ENCODE measurements at regions not wholly inside any gene's neighbourhood (a gene's known extent, or its start where the extent isn't known, plus 50 kb on each side); places are given as distances from the start of the nearest gene placed in this dataset.
A peak's percentile ranks its signal among the peaks of the same experiment; 100 is the strongest.

DNA sequence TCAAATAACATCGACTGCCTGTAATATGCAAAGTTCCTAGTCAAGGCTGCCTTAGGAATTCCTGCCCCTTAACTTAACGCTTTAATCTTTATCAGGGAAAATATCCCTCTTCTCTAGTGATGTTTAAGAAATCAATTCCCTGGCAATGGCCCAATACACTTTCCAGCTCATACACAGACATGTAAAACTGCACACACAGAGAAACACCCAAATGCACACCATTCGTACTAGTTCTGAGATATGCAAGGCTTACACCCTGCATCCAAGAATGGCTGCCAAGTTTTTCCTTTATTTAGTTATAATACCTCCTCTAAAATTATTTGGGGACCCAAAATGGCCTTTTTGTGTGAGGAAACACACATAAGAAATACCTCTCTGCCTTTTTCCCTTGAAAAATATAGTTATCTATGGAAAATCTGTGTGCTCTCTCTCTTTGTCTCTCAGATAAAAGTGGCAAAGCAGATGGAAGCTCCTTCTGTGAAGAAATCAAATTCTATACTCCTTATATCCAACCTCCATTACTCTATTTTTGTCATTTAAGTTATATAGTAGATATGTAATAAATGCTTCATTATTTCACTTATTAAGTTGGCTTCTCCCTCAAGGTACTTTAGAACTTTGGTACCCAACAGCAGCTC is 120.0 kb upstream of the MDM1 start:
- DNase-seq: no peak

DNA sequence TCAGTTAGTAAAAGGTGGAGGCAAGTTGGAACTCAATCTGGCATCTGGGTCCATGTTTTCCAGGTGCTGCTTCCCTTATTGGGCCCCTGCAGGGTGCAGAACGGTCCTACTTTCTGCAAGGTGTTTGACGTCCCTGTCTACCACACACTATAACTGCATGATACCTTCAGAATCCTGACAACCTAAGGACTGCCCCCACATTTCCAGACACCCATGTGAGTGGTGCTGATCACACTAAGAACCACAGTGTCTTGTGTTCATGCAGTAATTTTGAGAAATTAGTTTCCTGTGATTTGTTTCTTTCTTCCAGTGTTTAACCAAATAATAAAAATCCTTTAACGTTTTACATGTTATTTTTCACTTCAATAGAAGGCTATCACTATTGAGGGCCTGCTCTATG is 121.1 kb upstream of the MDM1 start:
- DNase-seq: no peak

DNA sequence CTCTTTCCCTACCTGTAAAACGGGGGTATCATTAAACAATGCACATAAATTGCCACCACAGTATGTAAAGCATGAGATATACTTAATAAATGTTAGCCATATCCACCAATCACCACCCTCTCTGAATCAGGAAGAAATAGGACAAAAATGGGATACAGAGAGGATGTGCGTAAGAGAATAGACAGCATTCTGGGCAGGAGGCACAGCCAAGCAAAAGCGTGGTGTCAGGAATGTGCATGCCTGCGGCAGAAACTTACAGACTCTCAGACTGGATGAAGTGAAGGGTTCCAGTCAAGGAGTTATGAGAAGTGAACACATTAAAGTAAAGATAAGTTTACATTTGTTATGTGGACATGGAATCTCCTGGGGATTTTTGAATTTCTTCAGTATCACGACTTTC is 121.7 kb upstream of the MDM1 start:
- DNase-seq: no peak

DNA sequence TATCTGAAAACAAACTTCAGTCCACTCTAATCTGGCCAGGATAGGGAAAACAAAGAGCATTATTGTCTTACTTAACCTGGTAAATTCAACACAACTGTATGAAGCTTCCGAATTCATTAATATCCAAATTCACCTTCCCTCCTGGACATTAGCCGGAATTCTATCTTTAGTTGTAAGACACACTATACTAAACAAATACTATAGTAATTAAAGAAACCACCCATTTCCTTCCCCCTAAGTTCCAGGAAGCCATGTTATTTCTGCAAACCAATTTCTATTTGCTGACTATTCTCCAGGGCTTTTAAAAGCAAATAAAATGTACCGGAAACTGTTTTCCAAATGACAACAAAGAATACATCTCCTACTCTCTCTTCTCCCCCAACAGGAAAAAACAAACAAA is 122.7 kb upstream of the MDM1 start:
- DNase-seq: no peak

DNA sequence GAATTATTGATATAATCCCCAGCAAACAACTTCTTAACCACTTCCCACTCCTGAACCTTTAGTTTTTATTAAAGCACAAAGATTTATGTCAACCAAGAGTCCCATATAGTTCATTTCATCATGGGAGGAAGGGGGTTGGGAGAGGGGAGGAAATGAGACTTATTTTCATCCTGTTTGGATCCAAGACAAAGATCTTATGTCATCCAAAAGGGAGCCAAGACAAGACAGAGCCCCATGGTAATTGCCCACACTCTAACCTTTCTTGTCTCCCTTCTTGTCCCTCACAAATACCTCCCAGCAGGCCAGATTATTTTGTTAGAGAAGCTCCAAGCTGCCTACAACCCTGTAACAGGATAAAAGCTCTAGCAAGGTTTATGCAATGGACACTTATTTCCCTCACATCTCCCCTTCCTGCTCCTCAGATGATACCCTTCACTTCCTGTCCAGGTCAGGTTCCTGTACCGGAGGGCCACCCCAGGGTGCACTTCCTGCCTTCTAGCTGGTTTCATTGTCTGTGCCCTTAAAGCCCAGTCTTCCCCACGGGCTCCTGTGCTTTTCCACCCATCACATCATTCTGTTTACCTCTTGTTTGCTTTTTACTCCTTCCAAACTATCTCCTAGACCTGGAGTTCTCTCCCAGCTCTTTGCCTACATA is 123.7 kb upstream of the MDM1 start:
- DNase-seq: no peak

DNA sequence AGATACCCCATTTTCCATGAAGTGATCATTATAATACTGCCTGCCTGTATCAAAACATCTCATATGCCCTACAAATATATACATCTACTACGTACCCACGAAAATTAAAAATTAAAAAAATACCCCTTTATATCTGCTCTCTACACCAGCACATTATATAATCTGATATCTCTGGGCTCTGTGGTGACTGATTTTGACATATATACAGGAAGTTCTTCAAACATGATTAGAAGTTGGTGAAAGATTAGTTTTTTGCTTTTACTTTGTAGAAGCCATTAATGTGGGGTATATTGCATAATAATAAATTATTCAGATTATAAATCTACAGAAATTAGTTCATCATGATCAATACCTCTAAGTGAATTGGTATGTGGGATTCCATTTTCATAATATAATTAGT is 126.7 kb upstream of the MDM1 start:
- no peak for DNase-seq

DNA sequence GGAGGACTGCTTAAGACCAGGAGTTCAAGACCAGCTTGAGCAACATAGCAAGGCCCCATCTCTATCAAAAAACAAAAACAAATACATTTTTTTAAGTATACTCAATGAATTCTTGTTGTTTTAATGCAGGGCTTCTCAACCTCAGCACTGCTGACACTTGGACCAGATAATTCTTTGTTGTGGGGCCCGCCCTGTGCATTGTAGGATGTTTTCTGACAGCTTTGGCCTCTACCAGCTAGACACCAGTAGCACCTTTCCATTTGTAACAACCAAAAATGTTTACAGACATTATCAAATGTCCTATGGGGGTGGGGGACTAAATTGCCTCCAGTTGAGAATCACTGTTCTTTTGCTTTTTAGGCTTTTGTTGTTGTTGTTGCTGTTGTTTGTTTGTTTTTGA is 128.1 kb upstream of the MDM1 start:
- no peak for DNase-seq

DNA sequence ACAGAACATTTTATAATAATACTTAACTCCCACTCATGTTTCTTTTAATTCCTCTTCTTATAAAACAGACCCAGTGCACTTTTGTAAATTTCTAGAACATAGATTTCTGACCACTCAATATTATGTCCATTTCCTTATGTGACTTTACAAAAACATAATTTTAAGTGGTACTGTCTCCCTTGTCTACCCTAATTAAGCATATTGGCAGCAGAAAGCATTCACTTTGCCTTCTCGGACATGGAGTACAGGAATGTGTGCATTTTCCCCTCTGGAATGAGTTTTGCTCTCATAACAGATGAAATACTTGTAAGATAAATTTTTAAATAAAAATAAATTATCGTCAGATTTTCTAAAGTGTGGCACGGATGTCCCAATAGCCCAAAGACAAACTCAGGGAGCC is 129.5 kb upstream of the MDM1 start:
- DNase-seq: no peak

DNA sequence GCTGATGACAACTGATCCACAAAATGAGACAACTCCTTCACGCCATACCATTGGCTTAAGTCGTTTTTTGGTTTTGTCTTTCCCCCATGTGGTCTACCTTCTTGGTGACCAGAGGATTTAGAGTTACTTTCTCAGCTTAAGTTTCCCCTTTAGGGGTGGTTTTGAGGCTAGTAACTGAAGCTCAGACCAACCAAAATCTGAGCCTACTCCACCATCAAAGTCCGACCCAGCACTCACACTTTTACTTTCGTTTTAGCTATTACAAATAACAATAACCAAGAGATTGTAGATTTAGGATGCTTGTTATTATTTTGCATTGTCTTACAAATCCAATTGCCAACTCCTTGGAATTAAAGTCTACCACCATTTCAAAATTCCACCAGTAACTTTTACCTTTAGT is 130.6 kb upstream of the MDM1 start:
- DNase-seq: no peak

DNA sequence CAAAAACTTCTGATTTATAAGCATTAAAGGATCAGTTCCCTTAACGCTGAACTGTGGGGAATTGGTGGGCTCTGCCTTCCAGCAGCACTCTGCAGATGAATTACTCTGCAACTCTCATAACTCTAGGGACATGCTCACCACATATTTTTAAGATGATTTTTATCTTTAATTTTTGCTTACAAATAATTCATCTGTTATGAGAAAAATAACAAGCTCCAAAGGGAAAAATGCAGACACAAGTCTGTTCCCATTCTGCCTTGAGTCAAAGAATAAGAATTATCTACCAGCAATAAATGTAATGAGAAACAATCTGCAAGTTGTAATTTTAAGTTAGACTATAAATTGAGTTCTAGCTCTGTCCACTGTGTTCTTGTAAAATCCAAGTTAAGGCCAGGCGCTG is 133.1 kb upstream of the MDM1 start:
- DNase-seq: no peak

DNA sequence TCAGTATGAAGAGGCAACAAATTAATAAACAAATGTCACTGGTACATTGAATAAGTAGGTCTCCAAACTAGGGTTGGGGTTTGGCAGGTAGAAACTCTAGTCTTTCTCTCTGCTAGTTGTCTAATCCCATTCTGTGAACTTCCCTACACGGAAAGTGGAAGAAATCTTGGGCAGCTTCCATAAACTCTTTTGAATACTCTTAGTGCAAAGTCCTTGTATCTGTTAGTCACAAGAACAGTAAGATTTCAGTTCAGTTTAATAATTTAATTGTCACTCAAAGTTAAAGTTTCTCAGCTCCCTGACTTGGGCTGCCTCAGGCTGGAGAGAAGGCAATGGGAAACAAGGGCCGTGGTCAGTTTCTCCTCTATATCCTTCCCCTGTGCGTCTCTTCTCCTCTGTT is 135.4 kb upstream of the MDM1 start:
- DNase-seq: no peak

DNA sequence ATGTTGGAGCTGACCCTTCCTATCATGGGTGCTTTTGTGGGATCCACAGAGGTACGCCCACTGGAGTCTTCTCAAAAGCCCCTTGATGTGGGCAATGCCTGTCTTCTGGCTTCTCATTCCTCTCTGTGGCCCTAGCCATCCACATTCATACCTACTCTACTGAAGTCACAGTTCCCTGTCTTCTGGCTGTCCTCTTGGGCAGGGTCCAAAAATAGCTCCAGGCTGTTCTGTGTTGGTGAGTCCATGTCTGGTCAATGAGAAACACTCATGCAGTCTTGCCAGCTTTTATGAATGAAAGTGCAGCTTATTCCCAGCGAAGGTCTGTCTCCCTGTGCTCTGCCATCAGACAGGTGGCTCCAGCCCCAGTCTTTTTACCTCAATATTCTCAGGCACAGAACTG is 135.9 kb upstream of the MDM1 start:
- peak; percentile 25 for DNase-seq

DNA sequence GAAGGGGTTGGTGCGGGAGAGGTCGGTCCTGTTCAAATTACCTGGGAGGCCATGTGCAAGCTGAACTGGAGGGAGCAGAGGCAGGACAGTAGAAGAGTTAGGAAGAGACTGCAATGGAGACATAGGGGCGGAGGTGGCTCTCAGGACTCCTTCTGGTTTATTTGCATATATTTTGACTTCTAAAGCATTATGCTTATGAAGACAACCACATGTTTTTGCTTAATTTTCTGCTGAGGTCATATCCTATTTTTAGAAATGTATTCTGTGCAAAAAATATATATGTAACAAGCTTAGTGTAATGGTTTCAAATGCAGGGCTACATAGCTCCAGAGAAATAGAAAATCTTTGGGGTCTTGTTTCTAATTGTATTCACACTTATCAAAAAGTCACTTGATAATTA is 137.0 kb upstream of the MDM1 start:
- no peak for DNase-seq

DNA sequence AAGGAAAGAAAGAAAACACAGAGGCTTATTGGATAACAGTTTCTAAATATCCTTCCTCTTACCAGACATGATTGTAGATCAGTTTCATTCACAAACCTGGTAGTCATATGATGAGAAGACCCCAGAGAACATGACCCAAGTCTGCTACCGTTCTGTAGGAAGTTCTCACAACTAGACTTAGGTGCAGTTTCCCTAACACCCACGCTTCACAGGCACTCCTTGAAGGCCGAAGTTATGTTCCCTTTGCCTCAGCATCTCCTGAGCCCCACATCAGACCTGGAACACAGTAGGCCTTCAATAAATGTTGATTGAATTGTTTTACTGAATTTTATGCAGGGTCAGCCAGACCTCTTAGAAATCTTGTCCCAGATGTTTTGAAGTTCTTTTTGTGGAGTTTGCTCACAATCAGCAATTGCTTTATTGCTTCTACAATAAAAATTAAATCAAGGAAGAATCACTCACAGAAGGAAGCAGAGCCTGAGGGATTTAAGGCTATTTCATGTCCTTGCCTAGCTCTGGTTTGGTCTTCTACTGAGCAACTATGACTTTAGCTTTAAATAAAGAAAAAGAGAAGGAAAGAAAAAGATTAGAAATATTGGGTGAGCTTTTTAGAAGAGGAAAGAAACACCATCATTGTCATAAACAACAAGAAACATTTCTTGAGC is 138.6 kb upstream of the MDM1 start:
- no peak for DNase-seq

DNA sequence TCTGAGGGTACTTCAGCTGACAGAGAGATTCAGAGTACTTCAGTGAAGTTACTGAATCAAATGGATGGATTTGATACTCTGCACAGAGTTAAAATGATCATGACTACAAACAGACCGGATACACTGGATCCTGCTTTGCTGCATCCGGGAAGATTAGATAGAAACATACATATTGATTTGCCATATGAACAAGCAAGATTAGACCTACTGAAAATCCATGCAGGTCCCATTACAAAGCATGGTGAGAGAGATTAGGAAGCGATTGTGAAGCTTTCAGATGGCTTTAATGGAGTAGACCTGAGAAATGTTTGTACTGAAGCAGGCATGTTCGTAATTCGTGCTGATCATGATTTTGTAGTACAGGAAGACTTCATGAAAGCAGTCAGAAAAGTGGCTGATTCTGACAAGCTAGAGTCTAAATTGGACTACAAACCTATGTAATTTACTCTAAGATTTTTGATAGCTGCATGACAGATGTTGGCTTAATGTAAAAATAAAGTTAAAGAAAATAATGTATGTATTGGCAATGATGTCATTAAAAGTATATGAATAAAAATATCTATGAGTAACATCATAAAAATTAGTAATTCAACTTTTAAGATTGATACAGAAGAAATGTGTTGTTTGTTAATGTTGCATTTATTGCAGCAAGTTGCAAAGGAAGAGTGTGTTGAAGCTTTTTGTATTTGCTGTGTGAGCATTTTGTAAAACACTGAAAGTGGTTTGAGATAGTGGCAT is 136.1 kb upstream of the RAP1B start:
- DNase-seq: no peak

DNA sequence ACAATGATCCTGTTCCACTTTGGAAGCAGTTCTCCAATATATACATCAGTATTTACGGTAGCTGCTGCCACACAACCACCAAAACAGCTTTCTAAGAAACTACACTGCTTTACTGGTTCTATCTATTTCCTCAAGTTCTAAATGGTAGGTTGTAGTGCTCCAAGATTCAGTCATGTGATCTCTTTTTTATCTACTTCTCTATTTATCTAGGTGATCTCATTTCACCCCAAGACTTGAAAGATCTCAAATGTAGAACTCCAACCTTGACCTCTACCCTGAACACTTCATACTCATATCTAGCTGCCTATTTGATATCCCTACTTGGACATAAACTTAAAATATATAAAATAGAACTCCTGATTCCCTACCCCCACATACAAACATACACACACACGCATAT is 133.9 kb upstream of the RAP1B start:
- DNase-seq: no peak

DNA sequence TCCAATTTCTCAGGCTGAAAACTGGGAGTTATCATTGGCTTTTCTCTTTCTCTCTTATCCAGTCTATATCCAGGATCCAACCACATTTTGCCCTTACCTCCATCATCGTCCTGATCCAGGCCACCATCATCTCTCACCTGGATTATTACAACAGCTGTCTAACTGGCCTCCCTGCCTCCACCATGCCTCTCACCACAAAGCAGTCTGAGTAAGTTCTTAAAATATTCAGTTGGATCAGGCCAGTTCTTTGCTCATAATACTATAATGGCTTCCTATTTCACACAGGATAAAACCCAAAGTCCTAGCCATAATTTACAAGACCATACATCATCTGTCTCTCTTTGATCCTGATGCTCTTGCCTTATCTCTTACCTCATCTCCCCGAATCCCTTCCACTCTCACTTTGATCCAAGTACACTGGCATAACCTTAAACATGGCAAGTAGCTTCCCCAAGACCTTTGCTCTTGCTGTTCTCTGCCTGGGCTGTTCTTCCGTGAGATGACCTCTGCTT is 133.4 kb upstream of the RAP1B start:
- no peak for DNase-seq

DNA sequence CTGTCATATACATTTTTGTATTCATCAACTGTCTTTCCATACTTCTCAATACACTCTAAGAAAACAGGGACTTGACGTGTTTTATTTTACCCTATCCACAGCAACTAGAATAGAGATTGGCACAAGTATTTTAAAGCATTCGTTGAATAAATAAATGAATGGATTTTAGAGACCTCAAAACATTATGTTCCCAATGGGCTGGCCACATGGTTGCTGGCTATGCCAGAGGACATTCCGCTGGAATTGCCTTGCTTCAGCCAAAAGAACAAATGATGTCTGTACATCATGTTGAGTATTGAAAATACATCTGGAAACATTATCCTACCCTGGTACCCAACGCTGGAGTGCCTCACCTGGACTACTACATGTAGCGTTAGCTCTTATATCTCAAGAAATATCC is 132.8 kb upstream of the RAP1B start:
- DNase-seq: no peak

DNA sequence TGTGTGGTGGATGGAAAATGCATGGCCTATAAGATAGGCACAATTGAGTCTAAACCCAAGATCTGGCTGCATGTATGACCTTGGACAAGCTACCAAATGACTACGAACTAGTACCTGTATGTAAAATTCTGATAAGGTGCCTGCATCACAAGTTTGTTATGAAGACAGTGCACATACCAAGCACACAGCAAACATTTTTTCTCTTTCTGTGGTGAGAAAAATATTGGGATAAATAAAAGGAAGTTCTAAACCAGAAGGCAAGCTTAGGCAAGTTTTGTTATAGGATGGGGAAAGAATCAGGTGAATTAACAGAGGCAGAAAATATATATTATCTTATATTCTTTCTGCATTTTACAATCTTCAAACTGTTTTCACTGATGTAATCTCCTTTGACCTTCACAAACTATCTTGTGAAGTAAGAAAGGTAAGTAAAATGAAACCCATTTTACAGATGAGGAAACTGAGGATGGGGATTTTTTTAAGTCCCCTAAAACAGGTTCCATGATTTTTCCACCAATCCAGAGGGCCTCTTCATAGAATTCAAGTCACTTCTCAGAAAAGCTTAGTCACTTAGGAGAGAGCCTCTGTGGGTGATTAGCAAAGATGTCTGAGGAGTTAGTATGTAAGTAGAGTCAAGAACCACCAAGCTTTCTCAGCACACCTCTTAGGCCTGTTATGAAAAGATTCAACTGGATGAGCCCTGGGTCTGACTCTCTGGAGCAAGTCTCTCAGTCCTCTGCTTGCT is 132.0 kb upstream of the RAP1B start:
- no peak for DNase-seq

DNA sequence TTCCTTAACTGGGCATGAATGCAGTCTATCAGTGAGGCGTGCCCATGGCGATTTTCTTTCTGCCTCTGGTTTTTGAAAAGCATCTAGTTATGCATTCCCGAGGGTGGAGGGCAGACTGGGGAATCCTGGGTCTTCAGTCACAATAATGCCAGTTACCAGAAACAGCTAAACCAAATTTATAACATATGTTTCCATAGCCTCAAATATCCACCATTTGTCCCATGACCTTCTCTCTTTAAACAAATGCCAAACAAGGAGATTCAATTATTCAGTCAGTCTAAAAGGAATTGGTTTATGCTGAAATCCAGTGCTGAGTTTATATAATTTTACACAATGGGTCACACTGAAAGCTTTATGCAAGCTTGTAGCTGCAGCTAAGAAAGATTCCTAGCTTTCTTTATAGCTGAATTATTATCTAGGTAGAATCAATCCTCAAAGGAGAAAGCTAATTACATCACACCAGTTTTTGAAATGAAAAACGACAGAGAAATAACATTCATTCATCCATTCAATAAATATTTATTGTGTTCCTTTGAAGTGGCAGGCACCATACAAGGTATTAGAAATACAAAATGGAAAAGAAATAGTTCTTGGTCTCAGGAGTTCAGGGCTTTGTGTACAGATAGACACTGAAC is 131.3 kb upstream of the RAP1B start:
- DNase-seq: peak; percentile 39

DNA sequence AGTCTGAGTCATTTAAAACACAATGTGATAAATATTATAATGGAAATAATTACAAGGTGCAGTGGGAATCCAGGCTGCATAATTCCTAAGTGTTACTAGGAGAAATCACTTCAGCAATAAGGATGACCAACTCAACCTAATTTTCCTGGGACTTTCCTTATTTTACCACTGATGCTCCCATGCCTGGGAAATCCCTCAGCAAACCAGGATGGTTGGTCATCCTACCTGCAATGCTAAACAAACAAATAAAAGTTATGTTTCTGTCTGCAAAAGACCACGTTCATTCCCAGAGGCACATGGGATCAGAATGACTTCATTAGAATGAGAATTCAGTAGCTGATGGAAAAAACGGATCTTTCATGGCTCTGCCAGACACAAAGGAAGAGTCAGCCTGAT is 130.8 kb upstream of the RAP1B start:
- no peak for DNase-seq

DNA sequence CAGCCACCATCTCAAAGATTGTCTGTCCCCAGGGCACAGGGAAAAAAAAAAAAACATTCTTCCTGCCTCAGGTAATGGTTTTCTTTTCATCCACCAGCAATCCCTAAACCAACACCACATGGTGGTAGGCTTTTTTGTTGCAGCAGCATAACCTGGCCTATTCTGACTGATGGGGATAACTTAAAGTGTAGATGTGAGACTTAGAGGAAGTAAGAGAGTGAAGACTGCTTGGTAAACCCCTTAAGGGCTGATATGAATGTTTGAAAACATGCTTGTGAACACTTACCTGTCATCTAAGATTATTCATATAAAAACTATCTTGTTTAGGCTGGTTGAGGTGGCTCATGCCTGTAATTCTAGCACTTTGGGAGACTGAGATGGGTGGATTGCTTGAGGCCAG is 130.2 kb upstream of the RAP1B start:
- no peak for DNase-seq

Measured in EL (cell line).